ENCODE measurements at regions not wholly inside any gene's neighbourhood (a gene's known extent, or its start where the extent isn't known, plus 50 kb on each side); places are given as distances from the start of the nearest gene placed in this dataset.
A peak's percentile ranks its signal among the peaks of the same experiment; 100 is the strongest.

DNA sequence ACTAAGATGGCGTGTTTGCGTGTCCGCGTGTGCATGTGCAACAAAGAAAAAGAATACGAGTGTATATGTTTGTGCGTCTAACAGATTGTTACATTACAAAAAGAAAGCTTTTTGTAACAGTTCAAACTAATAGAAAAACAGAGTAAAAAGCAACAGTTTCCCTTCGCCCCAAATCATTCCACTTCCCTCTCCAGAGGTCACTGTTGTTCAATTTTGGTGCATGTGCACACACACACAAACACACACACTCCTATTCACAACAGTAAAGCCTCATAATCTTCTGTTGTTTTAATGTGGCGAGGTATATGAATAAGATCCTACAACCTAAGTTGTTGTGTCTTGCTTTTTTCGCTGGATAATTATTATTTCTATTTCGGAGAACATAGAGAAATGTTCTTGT lies 357.3 kb upstream of the SLC8A1 start:
- no peaks in the 10 kb centered on the region for H3K9me3 Mint-ChIP-seq
- H3K36me3 Mint-ChIP-seq = no peaks in the 10 kb centered on the region
- no peak overlapping the region for H3K4me3 Mint-ChIP-seq
- ATAC-seq (ENCODE audit: low read depth in 2 of 2) (no peak), DNase-seq (no peak)
- H3K27me3 Mint-ChIP-seq = no peaks in the 10 kb centered on the region
- H3K4me1 Mint-ChIP-seq = no peaks in the 10 kb centered on the region
- H3K27ac Mint-ChIP-seq = no peak overlapping the region

- DNase-seq = no peak
- Mint-ChIP-seq H3K27me3 (no peaks in the 10 kb centered on the region), H3K9me3 (peaks cover 0 to 4% (median 0%) of the 10 kb centered on the region in 7 donors), H3K27ac (no peak overlapping the region), H3K4me1 (no peaks in the 10 kb centered on the region), H3K4me3 (no peak overlapping the region), H3K36me3 (no peaks in the 10 kb centered on the region)
- ATAC-seq (ENCODE audit: low read depth in 2 of 2) = no peak
Observed at GRCh38 chr2:40814616-40815015, 362.7 kb upstream of the SLC8A1 start.

DNA sequence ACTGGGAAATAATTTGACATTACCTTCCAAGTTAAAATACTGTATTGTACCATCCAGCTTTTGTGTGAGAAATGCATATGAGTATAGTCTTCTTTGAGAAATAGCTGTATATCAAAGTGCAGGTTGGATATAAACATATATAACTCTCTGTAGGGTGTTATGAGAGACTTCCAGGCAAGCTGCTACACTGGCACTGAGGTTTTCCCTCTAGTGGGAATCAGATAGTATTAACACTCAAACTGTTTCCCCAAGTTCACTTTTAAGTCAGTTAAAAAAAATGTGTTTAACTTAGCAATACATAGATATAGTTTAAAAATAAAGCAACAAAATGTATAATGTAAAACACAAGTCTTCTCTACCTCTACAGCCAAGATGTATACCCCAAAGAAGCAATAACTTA lies 368.4 kb upstream of the SLC8A1 start:
- Mint-ChIP-seq H3K36me3 (no peaks in the 10 kb centered on the region), H3K9me3 (peaks cover 0 to 4% (median 0%) of the 10 kb centered on the region in 7 donors), H3K4me1 (no peaks in the 10 kb centered on the region), H3K4me3 (no peak overlapping the region), H3K27ac (no peak overlapping the region), H3K27me3 (no peaks in the 10 kb centered on the region)
- ATAC-seq (ENCODE audit: low read depth in 2 of 2) (no peak), DNase-seq (no peak)

GRCh38 chr2:40823478-40823877 lies 371.6 kb upstream of the SLC8A1 start:
- H3K27me3 Mint-ChIP-seq = no peaks in the 10 kb centered on the region
- no peak overlapping the region for H3K27ac Mint-ChIP-seq
- ATAC-seq (ENCODE audit: low read depth in 2 of 2) = no peak
- DNase-seq = no peak
- peak overlapping the region in 1 of 8 donors; percentile 2 for H3K4me3 Mint-ChIP-seq
- H3K36me3 Mint-ChIP-seq = no peaks in the 10 kb centered on the region
- peaks cover 0 to 2% (median 0%) of the 10 kb centered on the region in 7 donors for H3K9me3 Mint-ChIP-seq
- H3K4me1 Mint-ChIP-seq = no peaks in the 10 kb centered on the region

GRCh38 chr2:40824278-40824677 lies 372.4 kb upstream of the SLC8A1 start:
- H3K4me1 Mint-ChIP-seq = no peaks in the 10 kb centered on the region
- no peaks in the 10 kb centered on the region for H3K27me3 Mint-ChIP-seq
- H3K36me3 Mint-ChIP-seq = no peaks in the 10 kb centered on the region
- no peak overlapping the region for H3K4me3 Mint-ChIP-seq
- peaks cover 0 to 2% (median 0%) of the 10 kb centered on the region in 7 donors for H3K9me3 Mint-ChIP-seq
- DNase-seq (no peak), ATAC-seq (ENCODE audit: low read depth in 2 of 2) (no peak)
- H3K27ac Mint-ChIP-seq = no peak overlapping the region

DNA sequence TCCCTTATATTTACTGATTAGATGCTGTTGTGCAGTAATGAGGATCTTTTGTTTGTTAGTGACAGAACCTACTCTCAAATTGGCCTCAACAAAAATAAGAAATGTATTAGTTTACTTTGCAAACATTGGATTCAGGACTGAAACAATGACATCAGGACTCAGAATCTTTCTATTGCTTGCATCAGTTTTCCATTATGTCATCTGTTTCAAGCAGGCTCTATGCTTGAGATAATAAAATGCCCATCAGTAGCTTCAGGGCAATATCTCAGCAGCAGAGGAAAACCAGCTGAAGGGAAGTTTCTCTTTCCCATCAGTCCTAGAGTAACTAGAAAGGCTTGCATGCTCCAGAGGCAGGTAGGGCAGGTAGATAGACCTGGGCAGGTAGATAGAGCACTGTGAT lies 375.5 kb upstream of the SLC8A1 start:
- peaks cover 0 to 2% (median 0%) of the 10 kb centered on the region in 7 donors for H3K9me3 Mint-ChIP-seq
- ATAC-seq (ENCODE audit: low read depth in 2 of 2) (no peak), DNase-seq (no peak)
- H3K4me1 Mint-ChIP-seq = no peaks in the 10 kb centered on the region
- H3K36me3 Mint-ChIP-seq = no peaks in the 10 kb centered on the region
- no peak overlapping the region for H3K4me3 Mint-ChIP-seq
- H3K27ac Mint-ChIP-seq = peak overlapping the region in 1 of 6 donors; percentile 16
- H3K27me3 Mint-ChIP-seq = no peaks in the 10 kb centered on the region

- Mint-ChIP-seq H3K4me3 (no peak overlapping the region), H3K36me3 (no peaks in the 10 kb centered on the region), H3K27me3 (no peaks in the 10 kb centered on the region), H3K9me3 (peaks cover 0 to 8% (median 2%) of the 10 kb centered on the region in 7 donors), H3K4me1 (no peaks in the 10 kb centered on the region), H3K27ac (no peak overlapping the region)
- DNase-seq (no peak), ATAC-seq (ENCODE audit: low read depth in 2 of 2) (no peak)
Observed at GRCh38 chr2:40831321-40831873, 379.5 kb upstream of the SLC8A1 start.

- Mint-ChIP-seq H3K9me3 (no peaks in the 10 kb centered on the region), H3K36me3 (no peaks in the 10 kb centered on the region), H3K27ac (no peak overlapping the region), H3K27me3 (no peaks in the 10 kb centered on the region), H3K4me1 (no peaks in the 10 kb centered on the region), H3K4me3 (no peak overlapping the region)
- DNase-seq (no peak), ATAC-seq (ENCODE audit: low read depth in 2 of 2) (no peak)
Observed at GRCh38 chr2:40841856-40842255, 390.0 kb upstream of the SLC8A1 start.

GRCh38 chr2:40844353-40845277 lies 392.7 kb upstream of the SLC8A1 start:
- no peak overlapping the region for H3K27ac Mint-ChIP-seq
- ATAC-seq (ENCODE audit: low read depth in 2 of 2) = no peak
- no peaks in the 10 kb centered on the region for H3K9me3 Mint-ChIP-seq
- no peak for DNase-seq
- H3K27me3 Mint-ChIP-seq = no peaks in the 10 kb centered on the region
- no peak overlapping the region for H3K4me3 Mint-ChIP-seq
- no peaks in the 10 kb centered on the region for H3K36me3 Mint-ChIP-seq
- no peaks in the 10 kb centered on the region for H3K4me1 Mint-ChIP-seq

DNA sequence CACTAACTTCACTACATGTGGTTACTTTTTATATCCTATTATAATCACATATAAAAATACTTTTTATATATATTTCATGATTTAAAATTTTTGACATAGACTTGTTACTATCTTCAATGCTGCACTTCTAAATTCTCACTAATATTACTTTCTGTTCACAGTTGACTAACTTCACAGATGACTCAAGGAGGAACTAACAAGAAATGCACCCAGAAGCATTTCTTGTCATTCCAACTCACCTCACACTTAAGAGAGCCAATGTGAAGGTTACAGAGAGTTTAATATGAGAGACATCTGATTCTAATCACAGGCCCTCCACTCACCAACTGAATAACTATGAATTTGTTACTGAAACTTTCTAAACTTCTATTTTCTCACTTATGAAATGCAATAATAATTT lies 399.8 kb upstream of the SLC8A1 start:
- no peak overlapping the region for H3K27ac Mint-ChIP-seq

GRCh38 chr2:40859617-40860016 lies 407.7 kb upstream of the SLC8A1 start:
- no peaks in the 10 kb centered on the region for H3K4me1 Mint-ChIP-seq
- H3K27me3 Mint-ChIP-seq = no peaks in the 10 kb centered on the region
- no peak overlapping the region for H3K4me3 Mint-ChIP-seq
- peaks cover 0 to 8% (median 2%) of the 10 kb centered on the region in 7 donors for H3K9me3 Mint-ChIP-seq
- DNase-seq = no peak
- H3K36me3 Mint-ChIP-seq = no peaks in the 10 kb centered on the region
- no peak overlapping the region for H3K27ac Mint-ChIP-seq
- ATAC-seq (ENCODE audit: low read depth in 2 of 2) = no peak

More for the DNA sequence above, 399.8 kb upstream of the SLC8A1 start:
- no peak for DNase-seq
- Mint-ChIP-seq H3K9me3 (peaks cover 0 to 8% (median 3%) of the 10 kb centered on the region in 7 donors), H3K27me3 (no peaks in the 10 kb centered on the region), H3K36me3 (no peaks in the 10 kb centered on the region), H3K4me1 (no peaks in the 10 kb centered on the region), H3K4me3 (no peak overlapping the region)
- no peak for ATAC-seq (ENCODE audit: low read depth in 2 of 2)

DNA sequence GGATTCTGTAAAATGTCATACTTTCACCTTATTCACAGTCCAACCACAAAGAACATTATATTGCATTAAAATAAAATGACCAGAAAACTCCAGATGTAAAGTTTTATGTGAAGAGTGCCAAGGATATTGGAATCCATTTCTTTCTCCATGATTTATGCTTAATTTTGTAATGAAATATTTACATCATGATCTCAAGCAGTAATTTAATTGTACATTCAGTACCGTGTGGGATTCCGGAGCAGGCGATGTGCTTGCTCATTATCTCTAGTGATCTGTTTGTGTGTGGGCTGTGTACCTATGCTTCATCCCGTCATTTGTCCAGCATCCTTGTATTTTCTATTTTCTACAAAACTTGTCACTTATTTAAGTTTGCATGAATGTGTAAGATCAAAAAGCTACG lies 415.9 kb upstream of the SLC8A1 start:
- ATAC-seq (ENCODE audit: low read depth in 2 of 2) (no peak), DNase-seq (no peak)
- no peak overlapping the region for H3K27ac Mint-ChIP-seq
- H3K4me3 Mint-ChIP-seq = no peak overlapping the region
- no peaks in the 10 kb centered on the region for H3K36me3 Mint-ChIP-seq
- H3K27me3 Mint-ChIP-seq = no peaks in the 10 kb centered on the region
- no peaks in the 10 kb centered on the region for H3K9me3 Mint-ChIP-seq
- no peaks in the 10 kb centered on the region for H3K4me1 Mint-ChIP-seq

- Mint-ChIP-seq H3K36me3 (no peaks in the 10 kb centered on the region), H3K27me3 (no peaks in the 10 kb centered on the region), H3K4me1 (no peaks in the 10 kb centered on the region), H3K9me3 (peaks cover 0 to 3% (median 0%) of the 10 kb centered on the region in 7 donors), H3K4me3 (no peak overlapping the region), H3K27ac (no peak overlapping the region)
- DNase-seq (no peak), ATAC-seq (ENCODE audit: low read depth in 2 of 2) (no peak)
Observed at GRCh38 chr2:40872580-40872979, 420.7 kb upstream of the SLC8A1 start.

- Mint-ChIP-seq H3K27me3 (no peaks in the 10 kb centered on the region), H3K4me1 (no peaks in the 10 kb centered on the region), H3K9me3 (peaks cover 0 to 3% (median 0%) of the 10 kb centered on the region in 7 donors), H3K36me3 (no peaks in the 10 kb centered on the region), H3K27ac (no peak overlapping the region), H3K4me3 (no peak overlapping the region)
- ATAC-seq (ENCODE audit: low read depth in 2 of 2) (no peak), DNase-seq (no peak)
Observed at GRCh38 chr2:40874380-40874779, 422.5 kb upstream of the SLC8A1 start.

All from naive B cell (primary cell).